Sciatic nerve (tissue), 2 donors: ENCODE measurements at regions not wholly inside any gene's neighbourhood (a gene's known extent, or its start where the extent isn't known, plus 50 kb on each side); places are given as distances from the start of the nearest gene placed in this dataset.
"Not testable (repeated sequence)": the region's sequence is repeated elsewhere in the genome, so short reads cannot be mapped to it uniquely, and the experiment has no call there.

Experiments
- ATAC-seq: fragments of 200-7000 bp; cut with Tn5 transposase; one replicate; pipeline ENCODE4 v1.9.1; 2020; ENCODE audit warnings: mild to moderate bottlenecking, moderate library complexity
- DNase-seq: peaks from one replicate; pipeline ENCODE4 v3.0.0-alpha.2; 2020; ENCODE audit warnings: low spot score
- intact Hi-C: fragments of 100-400 bp; cut with DNase I; formaldehyde crosslinking; loops from one replicate; pipeline ENCODE4 v1.14.2; 2022
- donor health status: DM: no; HTN: no; CAD: no.
- donor health status: DM: no; HTN: no; CAD: no.

DNA sequence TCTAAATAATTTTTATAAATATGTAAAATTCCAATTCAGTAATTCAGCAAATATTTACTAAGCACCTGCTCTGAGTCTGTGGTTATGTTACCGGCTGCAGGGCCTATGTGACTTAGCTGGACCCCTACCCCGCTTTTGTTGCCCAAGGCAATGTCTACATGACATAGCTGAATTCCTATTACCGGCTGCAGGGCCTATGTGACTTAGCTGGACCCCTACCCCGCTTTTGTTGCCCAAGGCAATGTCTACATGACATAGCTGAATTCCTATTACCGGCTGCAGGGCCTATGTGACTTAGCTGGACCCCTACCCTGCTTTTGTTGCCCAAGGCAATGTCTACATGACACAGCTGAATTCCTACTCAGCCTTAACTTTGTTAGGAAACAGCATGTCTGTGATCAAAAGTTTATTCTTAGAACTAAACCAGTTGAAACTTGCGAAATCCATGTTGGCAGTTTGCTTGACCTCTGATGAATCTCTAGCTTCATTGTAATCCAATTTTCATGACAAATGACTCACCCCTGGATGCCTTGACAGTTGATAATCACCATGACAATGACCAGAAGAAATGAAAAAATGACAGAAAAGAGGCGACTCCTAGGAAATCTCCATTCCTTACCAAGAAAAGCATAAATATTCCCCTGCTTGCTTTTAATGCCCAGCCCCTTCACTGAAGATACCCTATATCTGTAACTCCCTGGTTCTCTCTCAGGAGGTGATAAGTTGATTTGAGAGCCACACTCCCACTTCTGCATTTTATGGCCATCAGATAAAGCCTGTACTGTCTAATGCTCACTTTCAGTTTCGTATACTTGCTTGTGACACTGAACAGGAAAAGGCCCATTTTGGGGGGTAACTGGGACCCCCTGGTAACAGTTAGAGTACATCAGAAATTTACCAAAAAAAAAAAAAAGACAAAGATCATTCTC is 148.4 kb upstream of the SYT10 start:
- intact Hi-C loops, result no loop called here
- DNase-seq (no peak), ATAC-seq (peak; percentile 28)

DNA sequence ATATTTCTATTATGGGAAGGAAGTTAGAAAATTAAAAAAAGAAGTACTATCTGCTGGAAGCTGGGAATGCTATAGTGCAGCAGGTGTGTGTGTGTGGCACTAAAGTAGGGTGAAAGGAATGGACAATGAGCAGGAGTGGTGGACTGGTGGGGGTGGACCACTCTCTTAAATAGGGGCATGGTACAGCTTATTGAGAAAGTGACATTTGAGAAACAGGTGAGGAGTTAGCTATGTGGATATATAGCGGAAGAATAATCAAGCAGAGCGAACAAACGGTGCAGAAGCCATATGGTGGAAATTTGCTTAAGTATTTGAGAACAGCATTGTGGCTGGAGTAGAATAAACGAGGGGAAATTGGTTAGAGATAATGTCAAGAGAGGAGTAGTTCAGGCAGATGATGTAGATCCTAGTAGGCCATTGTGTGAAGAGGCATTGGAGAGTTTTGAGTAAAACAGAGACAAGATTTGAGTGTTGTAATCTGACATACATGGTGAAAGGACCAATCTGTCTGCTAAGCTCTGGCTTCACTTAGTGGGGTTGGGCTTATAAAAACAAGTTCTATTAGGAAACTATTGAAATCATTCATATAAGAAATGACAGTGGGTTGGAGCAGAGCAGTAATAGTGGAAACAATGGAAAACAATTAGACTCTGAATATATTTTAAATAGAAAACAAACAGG is 149.2 kb upstream of the SYT10 start:
- no peak for ATAC-seq
- intact Hi-C loops, result no loop called here

GRCh38 chr12:33589576-33590114 is 150.0 kb upstream of the SYT10 start:
- intact Hi-C loops, result no loop called here
- ATAC-seq (no peak), DNase-seq (no peak)

More for the DNA sequence above, 149.2 kb upstream of the SYT10 start:
- no peak for DNase-seq

DNA sequence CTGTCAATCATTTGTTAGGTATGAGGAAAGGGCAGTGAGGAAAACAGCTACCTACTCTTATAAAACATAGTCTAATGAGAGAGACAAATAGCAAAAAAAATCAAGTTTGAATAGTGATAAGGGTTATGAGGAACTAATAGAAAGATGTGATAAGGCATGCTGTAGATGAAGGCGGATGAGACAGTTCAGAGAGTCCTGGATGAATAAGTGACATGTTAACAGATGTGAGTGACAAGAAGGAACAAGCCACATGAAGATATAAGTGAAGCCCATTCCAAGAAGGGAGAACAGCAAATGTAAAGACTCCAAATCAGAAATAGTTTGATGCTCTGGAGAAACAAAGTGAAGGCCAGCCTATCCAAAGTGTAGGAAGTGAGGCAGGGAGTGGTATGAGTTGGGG is 154.1 kb upstream of the SYT10 start:
- ATAC-seq (no peak), DNase-seq (no peak)
- intact Hi-C loops, result no loop called here

DNA sequence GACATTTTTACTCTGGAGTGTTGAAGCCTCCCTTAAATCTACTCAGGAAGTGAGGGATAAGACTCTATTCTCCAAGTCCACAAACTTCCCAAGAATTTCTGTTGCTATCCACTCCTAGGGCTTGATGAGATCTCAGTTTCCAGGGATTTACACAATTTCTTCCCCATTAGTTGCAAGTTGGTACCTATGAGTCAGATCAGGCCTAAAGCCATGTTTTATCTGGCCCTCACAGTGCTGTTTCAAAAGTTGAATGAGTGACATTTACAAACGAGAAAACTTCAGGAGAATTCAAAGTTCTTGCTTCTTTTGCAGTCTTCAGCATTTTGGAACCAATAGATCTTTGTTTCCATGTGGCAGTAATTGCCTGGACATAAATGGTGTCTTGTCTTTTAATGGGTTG is 156.4 kb upstream of the SYT10 start:
- DNase-seq, result no peak
- intact Hi-C loops, result no loop called here
- ATAC-seq, result no peak

DNA sequence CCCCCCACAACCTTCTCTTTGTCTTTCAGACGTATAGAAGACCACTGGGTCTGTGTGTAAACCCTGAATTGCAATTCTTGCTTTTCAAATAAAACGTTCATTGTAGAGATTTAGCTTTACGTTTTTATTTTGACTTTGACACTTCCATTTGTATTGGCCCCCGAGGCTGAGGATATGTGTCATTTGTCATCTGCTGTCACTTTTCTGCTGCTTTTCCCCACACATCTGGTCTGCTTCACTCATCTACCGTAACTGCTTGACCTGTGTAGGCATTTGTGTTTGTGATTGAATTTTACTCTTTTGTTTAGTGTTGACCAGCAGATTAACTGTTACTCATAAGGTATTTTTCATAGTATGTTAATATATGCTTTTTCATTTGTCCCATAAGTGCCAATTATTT is 157.2 kb upstream of the SYT10 start:
- intact Hi-C loops, result no loop called here
- ATAC-seq (no peak), DNase-seq (no peak)

GRCh38 chr12:33602515-33602914 is 162.9 kb upstream of the SYT10 start:
- intact Hi-C loops, result no loop called here
- DNase-seq (no peak), ATAC-seq (no peak)

GRCh38 chr12:33605757-33606156 is 166.1 kb upstream of the SYT10 start:
- no peak for DNase-seq

DNA sequence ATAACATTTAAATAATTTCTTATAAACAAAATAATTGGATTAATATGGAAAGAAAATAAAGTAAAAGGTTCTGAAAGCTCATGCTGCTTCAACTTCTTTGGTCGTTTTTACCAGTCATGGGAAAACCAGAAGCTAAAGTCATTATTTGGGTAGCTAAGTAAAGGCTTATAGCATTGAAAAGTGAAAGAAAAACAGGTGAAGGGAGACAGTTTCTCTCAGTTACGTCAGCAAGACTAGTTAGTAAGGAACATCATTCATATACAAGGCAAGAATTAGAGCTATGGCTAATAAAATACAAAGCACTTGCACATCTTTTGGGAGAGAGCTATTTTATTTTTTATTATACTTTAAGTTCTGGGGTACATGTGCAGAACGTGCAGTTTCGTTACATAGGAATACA is 170.3 kb upstream of the SYT10 start:
- intact Hi-C loops, result no loop called here
- DNase-seq (no peak), ATAC-seq (no peak)

More at GRCh38 chr12:33605757-33606156, 166.1 kb upstream of the SYT10 start:
- intact Hi-C loops, result no loop called here
- no peak for ATAC-seq

DNA sequence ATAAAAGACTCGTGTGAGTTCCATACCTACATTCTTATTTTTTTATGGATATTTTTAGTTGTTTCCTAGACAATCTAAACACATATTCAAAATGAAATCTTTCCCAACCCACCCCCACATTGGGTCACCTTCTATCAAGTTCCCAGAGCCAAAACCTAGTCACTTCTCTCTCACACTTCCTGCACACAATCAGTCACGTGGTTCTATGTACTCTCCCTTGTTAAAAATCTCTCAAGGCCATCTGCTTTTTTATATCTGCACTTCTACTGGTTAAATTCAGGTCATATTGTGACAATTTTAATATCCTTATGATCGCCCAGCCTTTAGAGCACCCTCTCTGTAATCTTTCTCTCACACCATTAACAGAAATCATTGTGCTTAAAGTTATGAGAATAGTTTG is 175.0 kb upstream of the SYT10 start:
- no peak for ATAC-seq
- DNase-seq, result no peak
- intact Hi-C loops, result no loop called here

- no peak for ATAC-seq
- DNase-seq, result no peak
- intact Hi-C loops, result no loop called here
Measured at GRCh38 chr12:33617218-33617617, 177.6 kb upstream of the SYT10 start.

DNA sequence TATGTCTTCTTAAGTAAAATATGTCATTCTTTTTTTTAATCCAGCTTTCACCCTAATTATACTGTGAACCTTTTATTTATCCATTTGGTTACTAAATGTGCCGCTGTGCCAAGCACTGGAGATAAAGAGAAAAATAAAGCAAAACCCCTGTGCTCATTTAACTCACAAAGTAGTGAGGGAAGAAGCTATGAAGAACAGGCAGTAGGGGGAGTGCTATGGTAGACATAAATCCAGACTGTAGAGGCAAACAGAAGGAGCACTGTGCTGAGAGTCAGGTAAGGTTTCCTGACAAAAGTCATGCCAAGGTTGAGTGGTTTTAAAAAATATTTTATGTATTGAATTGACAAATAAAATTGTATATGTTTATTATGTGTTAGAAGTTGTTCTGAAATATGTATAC is 188.5 kb upstream of the SYT10 start:
- intact Hi-C loops, result no loop called here
- no peak for ATAC-seq
- DNase-seq, result no peak

- ATAC-seq (no peak), DNase-seq (no peak)
- intact Hi-C loops, result no loop called here
Measured at GRCh38 chr12:33634544-33634943, 194.9 kb upstream of the SYT10 start.

- ATAC-seq, intact Hi-C loops: not testable (repeated sequence)
Measured at GRCh38 chr12:33636930-33637329, 197.3 kb upstream of the SYT10 start.

DNA sequence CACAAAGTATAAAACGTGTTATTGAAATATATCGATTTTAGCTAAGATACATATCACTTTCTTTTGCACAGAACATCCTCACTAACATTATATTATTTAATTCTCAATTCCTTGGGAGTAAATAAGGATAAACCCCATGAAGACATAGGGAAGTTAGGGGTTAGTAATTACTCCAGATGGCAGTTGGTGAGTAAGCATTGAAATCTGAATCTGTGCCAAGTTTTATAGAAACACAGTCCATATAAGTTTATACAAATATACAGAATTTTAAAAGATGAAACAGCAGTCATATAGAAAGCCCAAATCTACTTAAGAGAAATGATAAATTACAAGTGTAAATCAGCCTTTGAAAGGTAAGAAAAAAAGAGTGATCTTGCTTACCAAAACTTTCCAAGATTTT is 200.4 kb upstream of the SYT10 start:
- ATAC-seq, result no peak
- no peak for DNase-seq
- intact Hi-C loops, result no loop called here

More at GRCh38 chr12:33636930-33637329, 197.3 kb upstream of the SYT10 start:
- not testable (repeated sequence) for DNase-seq

DNA sequence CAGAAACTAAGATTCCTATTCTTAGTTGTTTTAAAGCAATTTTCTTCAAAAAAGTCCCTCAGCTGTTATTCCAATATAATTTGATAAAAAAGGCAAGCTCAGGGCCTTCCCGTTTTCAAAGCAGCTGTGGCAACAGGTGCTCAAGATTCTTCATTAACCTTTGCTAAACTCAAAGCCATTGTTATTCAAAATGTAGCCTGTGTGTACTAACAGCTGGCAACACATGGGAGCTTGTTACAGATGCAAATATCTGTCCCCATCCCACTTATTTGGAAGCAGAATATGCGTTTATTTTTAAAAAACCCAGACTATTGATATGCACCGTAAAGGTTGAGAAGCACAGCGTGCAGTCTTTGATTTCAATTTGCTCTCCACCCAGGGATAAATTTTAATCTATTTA is 210.4 kb upstream of the SYT10 start:
- DNase-seq (no peak), ATAC-seq (no peak)
- intact Hi-C loops, result no loop called here

DNA sequence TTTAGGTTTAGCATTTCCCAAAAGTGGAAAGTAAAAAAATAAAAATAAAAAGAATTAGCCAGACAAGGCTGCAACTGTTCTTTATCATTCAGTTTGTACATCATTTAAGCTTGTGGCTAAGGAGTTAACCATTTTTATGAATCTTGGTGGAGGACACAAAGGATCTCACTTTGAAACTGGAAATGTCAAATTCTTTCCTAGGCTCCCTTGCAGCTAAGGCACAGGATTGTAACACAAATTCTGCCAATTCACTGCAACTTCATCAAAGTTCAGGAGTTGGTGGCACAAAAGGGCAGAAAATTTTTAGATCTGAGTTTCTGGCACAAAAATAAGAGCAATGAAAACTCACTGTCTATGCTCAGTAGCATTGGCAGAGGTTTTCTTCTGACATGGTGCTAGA is 211.2 kb upstream of the SYT10 start:
- DNase-seq, result no peak
- intact Hi-C loops, result no loop called here
- no peak for ATAC-seq

- no peak for DNase-seq
- ATAC-seq, result no peak
- intact Hi-C loops, result no loop called here
Measured at GRCh38 chr12:33653362-33653761, 213.7 kb upstream of the SYT10 start.

GRCh38 chr12:33654313-33654712 is 214.7 kb upstream of the SYT10 start:
- ATAC-seq (no peak), DNase-seq (no peak)
- intact Hi-C loops, result no loop called here

DNA sequence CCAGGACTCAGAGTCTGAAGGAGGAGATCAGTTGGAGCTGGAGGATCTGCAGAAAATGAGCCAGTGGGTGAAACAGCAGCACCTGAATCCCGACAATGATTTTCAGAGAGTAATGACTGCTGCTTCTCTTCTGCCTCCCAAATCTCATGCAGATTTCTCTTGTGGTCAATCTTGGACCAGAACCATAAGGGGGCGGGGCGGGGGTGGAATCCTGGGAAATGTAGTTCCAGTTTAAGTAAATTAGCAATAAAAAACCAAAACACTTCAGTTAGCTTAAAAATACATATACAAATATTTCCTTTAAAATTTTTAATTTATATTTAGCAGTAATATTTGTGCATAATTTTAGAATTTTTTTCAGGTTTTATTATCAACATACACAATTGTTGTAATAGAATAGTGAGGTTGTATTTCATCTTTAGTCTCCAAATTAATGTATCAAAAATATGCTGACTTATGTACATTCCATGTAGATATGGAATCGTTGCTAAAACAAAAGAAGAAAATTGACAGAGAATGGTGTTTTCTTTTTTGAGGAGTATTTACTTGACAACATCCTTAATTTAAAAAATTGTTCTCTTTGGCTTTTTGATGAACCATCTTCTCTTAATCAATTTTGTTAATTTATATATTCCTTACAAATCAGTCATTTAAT is 223.5 kb upstream of the SYT10 start:
- no peak for DNase-seq
- ATAC-seq, result no peak
- intact Hi-C loops, result no loop called here
